GM21528 (cell line): ENCODE measurements at regions not wholly inside any gene's neighbourhood (a gene's known extent, or its start where the extent isn't known, plus 50 kb on each side); places are given as distances from the start of the nearest gene placed in this dataset.

Source experiments
- ATAC-seq: cut with Tn5 transposase; IDR thresholded peaks from one replicate; pipeline ENCODE4 v1.9.1; 2021; ENCODE audit warnings: mild to moderate bottlenecking, moderate library complexity; ENCODE audit not compliant: unreplicated experiment, low FRiP score

GRCh38 chr3:82067420-82067819, 306.0 kb upstream of the GBE1 start:
- ATAC-seq = no peak

- no peak for ATAC-seq
Measured at GRCh38 chr3:82058809-82059208, 297.4 kb upstream of the GBE1 start.

- no peak for ATAC-seq
Measured at GRCh38 chr3:82055792-82056191, 294.3 kb upstream of the GBE1 start.

- ATAC-seq = no peak
Measured at GRCh38 chr3:82054849-82055248, 293.4 kb upstream of the GBE1 start.

- ATAC-seq = no peak
Measured at GRCh38 chr3:82053236-82053635, 291.8 kb upstream of the GBE1 start.

- no peak for ATAC-seq
Measured at GRCh38 chr3:82050382-82050781, 288.9 kb upstream of the GBE1 start.

GRCh38 chr3:82048711-82049110, 287.3 kb upstream of the GBE1 start:
- no peak for ATAC-seq

GRCh38 chr3:82044930-82045705, 283.7 kb upstream of the GBE1 start:
- ATAC-seq = no peak

GRCh38 chr3:82038556-82038955, 277.1 kb upstream of the GBE1 start:
- ATAC-seq = no peak

GRCh38 chr3:82033186-82033585, 271.7 kb upstream of the GBE1 start:
- ATAC-seq = no peak

- no peak for ATAC-seq
Measured at GRCh38 chr3:82031596-82031995, 270.2 kb upstream of the GBE1 start.

GRCh38 chr3:82030916-82031315, 269.5 kb upstream of the GBE1 start:
- ATAC-seq = no peak

- ATAC-seq = no peak
Measured at GRCh38 chr3:82022836-82023235, 261.4 kb upstream of the GBE1 start.

- no peak for ATAC-seq
Measured at GRCh38 chr3:82020282-82020681, 258.8 kb upstream of the GBE1 start.

- ATAC-seq = no peak
Measured at GRCh38 chr3:82015241-82015640, 253.8 kb upstream of the GBE1 start.

GRCh38 chr3:82012775-82013174, 251.3 kb upstream of the GBE1 start:
- ATAC-seq = no peak

- ATAC-seq = no peak
Measured at GRCh38 chr3:82011336-82011735, 249.9 kb upstream of the GBE1 start.

- no peak for ATAC-seq
Measured at GRCh38 chr3:82005266-82005665, 243.8 kb upstream of the GBE1 start.

- ATAC-seq = no peak
Measured at GRCh38 chr3:82004266-82004665, 242.8 kb upstream of the GBE1 start.

GRCh38 chr3:82002986-82003642, 241.7 kb upstream of the GBE1 start:
- ATAC-seq = no peak

GRCh38 chr3:82002491-82002890, 241.0 kb upstream of the GBE1 start:
- ATAC-seq = no peak

- ATAC-seq = no peak
Measured at GRCh38 chr3:82001276-82001923, 240.0 kb upstream of the GBE1 start.
